NCI-H1105 (cell line): ENCODE measurements at regions not wholly inside any gene's neighbourhood (a gene's known extent, or its start where the extent isn't known, plus 50 kb on each side); places are given as distances from the start of the nearest gene placed in this dataset.

Experiments
- DNase-seq: peaks from one replicate; lab custom pipeline; 2025; lab: John Stamatoyannopoulos, UW

DNA sequence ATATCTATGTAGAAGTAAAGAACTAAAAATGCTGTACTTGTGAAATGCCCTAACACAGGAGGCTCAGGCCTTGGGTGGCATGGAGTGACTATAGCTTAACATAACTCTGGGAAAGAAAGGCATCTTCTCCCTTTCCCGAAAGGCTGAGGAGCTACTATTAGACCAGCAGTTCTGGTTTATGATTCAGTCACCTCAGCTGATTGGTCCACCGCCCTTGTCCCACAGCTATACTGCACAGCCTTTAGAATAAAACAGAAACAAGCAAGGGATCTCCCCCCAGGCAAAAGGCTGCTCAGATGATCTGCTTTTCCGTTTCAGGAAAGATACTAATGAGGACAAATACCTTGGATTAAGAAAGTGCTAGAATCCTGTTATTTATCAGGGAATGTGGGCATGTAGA lies 171.3 kb downstream of the SNCA start:
- DNase-seq: no peak

DNA sequence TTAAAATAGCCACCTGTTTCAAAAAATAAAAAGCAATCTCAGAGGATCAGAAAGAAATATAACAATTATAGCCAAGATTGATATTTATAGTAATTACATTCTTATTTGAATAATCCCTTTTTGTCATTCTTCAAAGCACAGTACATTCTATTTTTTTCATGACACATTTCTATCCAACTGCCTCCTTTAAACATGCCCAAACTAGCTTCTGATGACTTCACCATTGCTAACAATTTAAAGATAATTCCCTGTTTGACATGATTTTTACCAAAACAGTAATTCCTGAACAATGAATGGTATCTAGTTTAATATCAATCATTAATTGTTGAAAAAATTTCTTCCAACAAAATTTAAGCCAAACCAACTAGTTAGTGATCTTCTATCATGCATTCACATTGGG lies 172.4 kb downstream of the SNCA start:
- DNase-seq: no peak

DNA sequence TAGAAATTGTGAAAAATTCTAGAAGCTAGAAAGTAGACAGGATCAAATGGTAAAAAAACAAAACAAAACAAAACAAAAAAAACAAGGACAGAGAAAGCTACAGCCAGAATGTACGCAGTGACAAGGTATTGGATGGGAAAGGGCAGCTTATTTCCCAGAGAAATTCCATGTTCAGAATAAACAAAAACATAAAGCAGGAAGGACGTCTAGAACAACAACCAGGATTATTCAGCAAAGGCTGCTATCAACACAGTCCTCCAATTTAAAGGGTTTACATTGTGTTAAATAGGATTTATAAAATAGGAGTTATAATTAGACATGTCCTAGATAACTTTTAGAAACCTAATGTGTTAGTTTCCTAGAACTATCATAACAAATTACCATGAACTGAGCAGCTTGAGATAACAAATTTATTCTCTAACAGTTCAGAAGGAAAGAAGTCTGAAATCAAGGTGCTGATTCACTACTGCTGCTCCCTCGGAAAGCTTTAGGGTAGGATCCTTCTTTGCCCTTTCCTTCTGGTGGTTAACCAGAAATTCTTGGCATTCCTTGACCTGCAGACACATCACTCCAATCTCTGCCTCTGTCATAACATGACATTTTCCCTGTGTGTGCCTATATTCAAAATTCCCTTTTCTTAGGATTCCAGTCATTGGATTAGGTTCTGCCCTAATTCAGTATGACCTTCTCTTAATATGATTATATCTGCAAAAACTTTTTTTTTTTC lies 175.6 kb downstream of the SNCA start:
- no peak for DNase-seq

DNA sequence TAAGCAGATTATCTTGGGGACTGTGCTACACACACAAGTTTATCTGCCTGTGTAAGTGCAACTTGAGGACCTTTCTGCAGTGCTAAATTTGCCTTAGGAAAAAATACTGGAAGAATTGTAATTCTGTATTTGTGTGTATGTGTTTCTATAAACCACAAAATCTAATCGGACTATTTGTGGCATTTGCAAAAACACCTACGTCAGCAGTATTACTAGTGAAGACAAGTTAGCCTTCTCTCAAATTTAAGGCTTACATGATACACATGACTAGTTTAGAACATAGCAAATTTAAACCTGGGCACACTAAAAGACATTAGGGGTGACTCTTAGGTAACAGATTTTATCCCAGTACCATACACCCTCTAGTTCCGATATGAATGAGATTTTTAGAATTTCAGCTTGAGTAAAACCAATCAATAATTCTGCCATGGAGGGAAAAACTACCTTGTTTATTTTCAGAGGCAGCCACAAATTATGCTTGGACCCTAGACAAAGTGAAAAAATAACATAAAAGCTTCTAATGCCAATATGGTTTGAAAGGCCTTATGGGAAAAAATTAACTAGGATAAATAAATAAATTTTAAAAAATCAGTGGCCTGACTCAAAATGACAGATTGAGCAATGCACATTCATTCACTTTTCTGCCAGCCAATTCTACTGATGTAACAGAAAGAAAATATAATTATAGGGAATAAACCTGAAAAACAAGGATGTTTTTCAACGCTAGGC lies 176.4 kb downstream of the SNCA start:
- DNase-seq: no peak

DNA sequence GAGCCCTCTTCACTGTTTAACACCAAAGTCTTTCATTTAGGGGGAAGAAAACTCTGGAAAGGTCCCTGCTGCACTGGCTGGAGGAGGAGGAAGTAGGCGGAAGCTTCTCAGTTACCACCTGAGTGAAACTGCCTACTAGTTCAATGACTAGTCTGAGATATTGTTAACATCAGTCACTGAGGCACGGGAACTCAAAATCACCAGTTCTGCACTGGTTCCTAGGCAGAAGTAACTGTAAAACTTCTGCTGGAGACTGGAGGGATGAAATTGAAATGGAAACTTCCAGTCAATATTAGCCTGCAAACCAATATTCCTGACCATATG lies 178.3 kb downstream of the SNCA start:
- DNase-seq: no peak

DNA sequence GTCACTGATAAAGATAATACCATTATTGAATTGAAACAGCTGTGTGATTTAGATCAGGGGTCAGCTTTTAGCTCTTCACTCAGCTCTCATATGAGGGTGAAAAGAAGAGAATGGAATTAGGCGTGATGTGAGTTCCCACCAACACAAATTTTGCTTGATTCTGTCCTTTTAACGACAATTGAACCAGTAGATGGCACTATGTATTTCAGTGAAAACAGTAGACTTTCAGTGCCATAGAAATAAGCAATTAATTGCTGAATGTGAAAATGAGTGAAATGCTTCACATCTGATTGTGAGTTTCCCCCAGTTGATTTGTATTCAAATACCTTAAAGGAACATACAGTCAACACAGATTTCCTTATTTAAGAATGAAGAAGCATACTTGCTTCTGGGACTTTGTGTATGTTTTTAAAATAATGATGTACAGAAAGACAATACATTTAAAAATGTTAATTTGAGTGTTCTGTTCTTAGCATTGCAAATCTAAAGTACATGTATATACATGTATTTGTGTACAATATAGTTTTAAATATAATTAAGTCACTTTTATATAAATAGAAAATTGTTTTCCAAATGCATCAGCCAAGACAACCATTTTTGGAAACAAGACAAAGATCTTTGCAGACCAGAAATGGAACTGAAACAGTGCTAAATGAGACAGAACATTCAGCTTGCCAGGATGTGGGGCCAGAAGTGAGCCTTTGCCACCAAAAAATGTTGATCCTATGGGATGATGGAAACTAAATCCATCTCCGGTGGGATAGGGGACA lies 178.8 kb downstream of the SNCA start:
- DNase-seq: no peak

DNA sequence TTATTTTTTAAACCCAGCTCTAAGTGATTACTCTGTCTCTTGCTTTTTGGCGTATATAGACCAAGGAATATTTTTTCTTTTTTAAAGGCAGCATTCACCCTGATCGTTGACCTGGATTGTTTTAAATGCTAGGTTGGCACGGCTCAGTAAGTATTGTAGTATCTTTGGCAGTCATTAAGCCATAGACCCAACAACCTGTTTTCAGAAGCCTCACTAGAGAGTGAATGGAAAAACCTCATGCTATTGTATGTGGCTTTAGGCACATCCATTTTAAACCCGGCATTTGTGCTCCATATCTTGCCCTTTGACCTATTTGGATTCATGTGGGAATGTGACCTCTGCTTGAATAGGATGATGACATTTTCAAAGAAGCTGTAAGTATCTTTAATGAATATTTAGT lies 183.9 kb downstream of the SNCA start:
- no peak for DNase-seq

DNA sequence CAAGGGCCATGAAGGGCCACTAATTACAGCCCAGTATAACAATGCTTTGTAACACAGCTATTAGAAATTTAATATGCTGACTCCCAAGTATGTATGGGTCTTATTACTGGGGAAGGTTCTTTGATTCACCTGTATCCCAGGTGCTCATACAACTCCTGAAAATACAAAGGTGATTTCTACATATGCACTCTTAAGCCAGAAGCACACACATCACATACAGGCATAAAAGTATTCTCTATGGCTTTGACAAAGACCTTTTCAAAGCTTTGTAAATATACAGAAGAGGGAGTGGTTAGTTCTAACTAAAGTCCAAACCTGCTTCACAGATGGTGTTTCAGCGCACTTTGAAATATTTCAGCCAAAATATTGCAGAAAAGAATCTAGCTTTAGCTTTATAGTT lies 191.5 kb downstream of the SNCA start:
- no peak for DNase-seq

DNA sequence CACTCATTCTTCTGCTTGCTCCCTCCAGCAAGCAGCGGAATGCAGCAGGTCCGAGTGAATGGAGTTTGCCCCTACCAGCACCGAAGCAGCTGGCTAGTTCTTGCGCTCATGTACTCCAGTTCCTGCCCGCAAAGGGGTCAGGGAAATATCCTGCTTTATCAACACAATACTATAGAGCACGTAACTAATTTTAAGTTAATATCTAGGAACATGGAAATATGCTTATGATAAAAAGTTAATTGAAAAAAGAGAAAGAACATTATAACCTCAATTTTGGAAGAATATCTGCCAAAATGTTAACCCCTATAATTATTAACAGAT lies 195.6 kb downstream of the SNCA start:
- DNase-seq: no peak

DNA sequence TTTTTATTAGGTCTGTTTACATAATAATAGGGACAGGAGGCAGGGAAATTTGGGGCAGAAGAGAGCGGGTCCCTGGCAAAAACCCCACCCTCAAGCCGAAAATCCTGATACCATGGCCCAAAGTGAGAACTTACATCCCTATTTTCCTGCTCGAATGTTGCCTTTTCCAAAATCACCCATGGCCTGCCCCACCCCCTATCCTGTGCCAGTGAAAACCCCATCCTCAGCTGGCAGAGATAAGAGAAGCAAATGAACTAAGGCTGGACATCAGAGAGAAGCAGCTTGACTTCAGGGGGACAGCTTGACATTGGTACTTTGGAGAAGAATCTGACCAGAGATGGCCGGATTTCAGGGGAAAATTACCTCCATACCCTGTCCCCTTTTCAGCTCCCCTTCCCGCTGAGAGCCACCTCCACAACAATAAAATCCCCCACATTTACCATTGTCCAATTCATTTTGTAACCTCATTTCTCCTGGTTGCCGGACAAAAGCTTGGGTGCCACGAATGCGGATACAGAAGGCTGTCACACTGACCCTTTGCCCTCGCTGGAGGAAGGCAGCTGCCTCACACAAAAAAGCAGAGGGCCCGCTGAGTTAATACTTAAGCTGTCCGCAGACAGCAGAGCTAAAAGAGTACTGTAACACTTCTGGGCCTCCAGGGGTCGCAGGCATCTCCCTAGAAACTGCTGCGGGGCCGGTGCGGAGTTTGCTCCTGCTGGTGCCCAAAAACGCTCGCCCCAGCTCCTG lies 196.2 kb downstream of the SNCA start:
- no peak for DNase-seq

DNA sequence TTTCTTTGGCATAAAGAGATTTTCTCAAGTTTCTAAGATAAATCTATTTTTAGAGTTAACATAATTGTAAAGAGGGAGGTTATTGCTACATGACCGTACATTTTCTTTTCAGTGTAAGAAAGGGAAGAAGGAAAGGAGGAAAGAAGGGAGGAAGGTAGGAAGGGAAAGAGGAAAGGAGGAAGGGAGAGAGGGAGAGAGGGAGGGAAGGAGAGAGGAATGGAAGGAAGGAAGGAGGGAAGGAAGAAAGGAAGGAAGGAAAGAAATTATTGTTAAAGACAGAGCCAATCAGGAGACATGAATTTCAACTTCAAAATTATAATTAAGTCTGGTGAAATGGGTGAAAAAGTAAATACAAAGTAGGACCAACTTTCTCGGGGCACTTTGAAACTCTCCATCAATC lies 197.6 kb downstream of the SNCA start:
- no peak for DNase-seq

DNA sequence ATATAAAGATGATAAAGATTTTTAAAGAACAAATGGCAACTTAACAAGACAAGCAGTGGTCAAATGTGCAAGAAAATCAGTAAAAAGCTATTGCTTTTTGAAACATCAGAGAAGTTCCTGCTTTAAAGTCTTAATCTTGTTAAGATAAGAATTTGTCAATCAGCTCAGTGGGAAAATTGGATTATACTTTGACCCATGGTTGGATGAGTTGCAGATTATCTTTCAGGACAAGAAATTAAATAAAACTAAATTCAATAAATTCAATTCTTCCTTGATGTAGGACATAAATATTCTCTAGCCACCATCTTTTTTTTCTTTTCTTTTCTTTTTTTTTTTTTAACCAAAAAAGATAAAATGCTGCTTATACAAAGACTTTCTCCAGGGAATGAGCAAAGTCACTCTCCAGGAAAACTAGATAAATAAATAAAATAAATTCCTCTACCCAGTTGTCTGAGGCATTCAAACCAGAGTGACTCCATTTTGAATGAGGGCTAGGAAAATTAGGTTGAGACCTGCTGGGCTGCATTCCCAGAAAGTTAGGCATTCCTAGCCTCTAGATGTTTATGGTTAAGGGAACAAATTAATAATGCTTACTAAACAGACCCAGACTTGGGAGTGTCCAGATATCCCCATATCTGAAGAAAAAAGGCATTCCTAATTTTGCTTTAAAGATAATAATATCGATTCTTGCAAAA lies 211.2 kb downstream of the SNCA start:
- DNase-seq: no peak

DNA sequence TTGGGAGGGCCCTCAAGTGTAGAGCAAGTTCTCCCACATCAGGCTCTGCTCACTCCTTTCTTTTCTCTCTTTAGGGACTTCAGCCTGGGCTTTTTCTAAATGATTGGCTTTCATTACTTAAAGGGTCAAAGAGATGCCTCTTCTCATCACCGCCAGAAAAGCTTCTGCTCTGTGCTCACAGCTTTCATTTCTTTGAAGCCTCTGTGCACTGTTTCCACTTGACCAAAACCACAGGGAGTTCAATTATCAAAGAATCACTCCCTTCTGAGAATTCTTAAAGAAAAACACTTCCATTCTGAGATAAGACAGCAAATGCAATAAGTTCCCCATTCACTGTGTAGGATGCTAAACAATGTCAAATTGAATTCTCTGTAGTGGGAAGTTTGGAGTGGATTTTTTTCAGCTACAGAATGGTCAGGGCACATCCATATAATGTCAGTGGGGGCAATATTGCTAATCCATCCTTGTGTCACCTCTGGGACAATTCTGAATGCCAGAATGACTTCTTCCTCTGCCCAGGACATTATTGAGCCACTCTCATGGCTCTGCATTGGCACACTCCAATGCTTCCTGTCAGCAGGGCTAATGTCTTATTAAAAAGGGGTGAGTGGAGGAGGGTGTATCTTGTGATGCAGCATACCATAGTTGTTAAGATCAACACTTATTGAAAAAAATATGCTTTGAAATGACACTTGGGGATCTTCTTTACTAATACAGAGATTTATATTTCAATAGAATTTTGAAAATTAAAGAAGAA lies 217.6 kb downstream of the SNCA start:
- DNase-seq: no peak

DNA sequence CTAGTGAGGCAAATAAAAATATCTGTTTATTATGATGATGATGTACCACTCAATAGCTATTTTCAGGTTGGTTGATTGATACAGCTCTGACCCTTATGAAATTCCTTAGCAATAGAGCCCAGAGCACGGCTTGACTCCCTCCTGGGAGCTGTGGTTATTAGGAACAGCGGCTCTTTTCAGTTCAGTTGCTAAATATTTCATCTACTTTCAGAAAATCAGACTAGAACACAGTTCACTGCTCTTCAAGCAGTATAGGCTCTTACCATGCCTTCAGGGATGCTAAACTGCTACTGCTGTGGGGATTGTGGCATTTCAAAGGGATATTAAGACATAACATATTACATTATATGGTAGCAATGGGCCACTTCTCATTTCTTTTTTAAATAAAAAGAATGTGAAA lies 218.8 kb downstream of the SNCA start:
- DNase-seq: no peak

DNA sequence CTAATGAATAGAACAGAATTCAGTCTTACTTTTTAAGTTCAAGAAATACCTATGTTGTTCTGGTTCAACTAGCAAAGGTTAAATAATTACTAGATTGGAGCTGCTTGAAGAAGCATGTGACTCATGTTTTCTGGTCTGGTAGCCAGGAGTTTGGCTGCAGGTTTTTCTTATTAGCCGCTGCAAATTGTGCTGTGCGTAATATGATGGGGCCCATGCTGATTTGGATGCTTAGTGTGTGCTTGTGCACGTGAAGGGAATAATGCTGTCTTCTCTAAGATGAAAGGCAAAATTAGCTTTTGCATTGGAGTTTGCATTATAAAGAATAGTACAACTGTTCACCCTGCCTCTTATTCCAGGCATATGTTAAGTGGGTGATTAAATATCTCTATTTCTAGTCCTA lies 219.6 kb downstream of the SNCA start:
- no peak for DNase-seq

DNA sequence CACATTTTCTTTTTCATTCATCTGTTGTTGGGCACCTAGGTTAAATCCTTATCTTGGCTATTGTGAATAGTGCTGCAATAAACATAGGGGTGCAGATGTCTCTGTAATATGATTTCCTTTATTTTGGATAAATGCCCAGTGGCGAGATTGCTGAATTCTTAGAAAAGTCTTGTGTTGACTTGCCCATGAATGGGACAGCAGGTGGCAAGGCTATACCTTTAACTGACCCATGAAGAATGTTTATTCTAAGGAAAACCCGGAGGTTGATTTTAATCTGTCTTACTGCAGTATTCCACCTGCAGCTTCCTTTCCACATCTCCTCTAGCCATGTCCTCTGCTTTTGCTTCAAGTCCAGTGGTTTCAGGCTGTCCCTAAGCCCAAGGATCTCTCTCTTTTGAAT lies 220.6 kb downstream of the SNCA start:
- DNase-seq: no peak

DNA sequence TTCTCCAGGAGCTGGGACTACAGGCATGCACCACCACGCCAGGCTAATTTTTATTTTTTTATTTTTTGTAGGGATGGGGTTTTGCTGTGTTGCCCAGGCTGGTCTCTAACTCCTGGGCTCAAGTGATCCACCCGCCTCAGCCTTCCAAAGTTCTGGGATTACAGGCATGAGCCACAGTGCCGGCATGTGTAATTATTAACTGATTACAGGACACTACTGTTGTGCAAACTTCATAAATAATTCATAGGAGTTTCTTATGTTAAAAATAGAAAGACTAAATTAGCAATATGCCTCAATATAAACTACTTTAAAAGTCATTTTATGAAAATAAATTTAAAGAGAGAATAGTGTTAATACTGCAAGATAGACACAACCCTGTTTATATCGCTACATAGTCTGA lies 221.9 kb downstream of the SNCA start:
- no peak for DNase-seq

DNA sequence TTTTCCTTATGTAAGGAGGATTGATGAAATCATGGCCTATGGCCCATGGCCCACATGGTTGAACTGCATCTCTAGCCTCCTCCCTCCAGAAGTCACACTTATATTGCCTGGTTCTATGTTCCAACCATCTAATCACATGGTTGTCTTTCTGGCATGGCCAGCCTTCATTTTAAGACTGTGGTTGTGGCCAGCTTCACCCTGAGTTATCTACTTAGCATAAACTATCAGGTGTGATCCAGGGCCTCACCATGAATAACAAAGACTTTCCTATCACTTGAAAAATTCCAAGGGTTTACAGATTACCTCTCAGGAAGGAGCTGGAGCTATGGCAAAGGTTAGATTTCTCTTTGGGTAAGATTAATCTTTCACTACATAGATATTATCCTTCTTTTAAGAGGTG lies 222.8 kb downstream of the SNCA start:
- no peak for DNase-seq

DNA sequence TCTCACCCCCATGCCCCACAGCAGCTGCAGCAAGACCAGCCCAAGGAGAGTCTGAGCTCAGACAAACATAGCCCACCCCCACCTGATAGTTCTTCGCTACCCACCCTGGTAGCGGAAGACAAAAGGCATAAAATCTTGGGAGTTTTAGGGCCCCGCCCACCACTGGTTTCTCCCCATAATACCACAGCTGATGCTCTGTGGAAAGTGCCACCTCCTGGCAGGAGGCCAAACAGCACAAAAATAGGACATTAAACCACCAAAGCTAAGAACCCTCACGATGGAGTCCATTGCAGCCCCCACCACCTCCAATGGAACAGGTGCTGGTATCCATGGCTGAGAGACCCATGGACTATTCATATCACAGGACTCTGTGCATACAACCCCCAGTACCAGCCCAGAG lies 226.7 kb downstream of the SNCA start:
- DNase-seq: no peak

DNA sequence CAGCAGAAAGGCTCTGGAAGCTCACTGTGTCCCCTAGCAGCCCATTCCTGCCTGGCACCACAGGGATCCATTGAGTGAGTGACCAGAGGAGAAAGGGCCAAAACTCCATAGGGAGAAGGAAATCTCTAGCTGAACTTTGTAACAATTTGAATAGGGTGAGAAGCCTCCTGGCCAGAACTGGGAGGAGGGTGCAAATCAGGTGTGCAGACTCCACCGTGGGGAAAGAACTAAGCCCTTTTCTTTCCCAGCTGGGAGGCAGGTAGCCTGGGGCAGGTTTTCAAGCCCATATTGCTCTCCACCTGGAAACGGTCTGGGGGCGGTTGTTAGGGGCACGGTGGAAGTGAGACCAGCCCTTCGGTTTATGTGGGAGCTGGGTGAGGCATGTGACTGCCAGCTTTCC lies 227.2 kb downstream of the SNCA start:
- DNase-seq: no peak

DNA sequence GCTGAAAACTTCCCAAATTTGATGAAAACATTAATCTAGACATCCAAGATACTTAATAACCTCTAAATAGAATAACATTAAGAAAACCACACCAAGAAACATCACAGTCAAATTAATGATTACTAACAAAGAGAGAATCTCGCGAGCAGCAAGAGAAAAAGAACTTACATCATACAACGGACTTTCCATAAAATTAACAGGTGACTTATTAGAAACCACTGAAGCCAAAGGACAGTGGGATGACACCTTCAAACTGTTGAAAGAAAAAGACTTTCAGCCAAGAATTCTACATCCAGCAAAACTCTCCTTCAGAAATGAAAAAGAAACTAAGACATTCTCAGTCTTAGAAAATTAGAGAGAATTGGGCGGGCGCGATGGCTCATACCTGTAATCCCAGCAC lies 232.0 kb downstream of the SNCA start:
- no peak for DNase-seq
